HL-60 (cell line): ENCODE measurements at regions not wholly inside any gene's neighbourhood (a gene's known extent, or its start where the extent isn't known, plus 50 kb on each side); places are given as distances from the start of the nearest gene placed in this dataset.

ENCODE experiments used
- DNase-seq, 2 experiments: peaks; one replicate each; pipeline ENCODE4 v3.0.0-alpha.2; 2010 to 2020; ENCODE audit warnings: low read depth in 1 of 2, low spot score in 1 of 2
- H3K27ac ChIP-seq: fragments of 250-450 bp; sonication (Bioruptor Pico); replicated peaks from 2 replicates; pipeline ENCODE4 v1.5.1; 2020; ENCODE audit warnings: mild to moderate bottlenecking, moderate library complexity
- H3K27me3 ChIP-seq: fragments of 250-450 bp; sonication (Bioruptor Pico); 2 replicates; pipeline ENCODE4 v1.5.1; 2021; ENCODE audit warnings: mild to moderate bottlenecking, moderate library complexity; ENCODE audit not compliant: insufficient read depth, poor library complexity, severe bottlenecking
- H3K4me3 ChIP-seq: replicated peaks from 2 replicates; pipeline ENCODE4 v1.5.1; 2011; ENCODE audit warnings: mild to moderate bottlenecking, control low read depth, low read length; ENCODE audit not compliant: insufficient read depth
- POLR2AphosphoS5 ChIP-seq: IDR thresholded peaks from 2 replicates; pipeline ENCODE4 v1.6.1; 2012; ENCODE audit warnings: low read depth
- REST ChIP-seq: IDR thresholded peaks from 2 replicates; pipeline ENCODE4 v1.6.1; 2012; ENCODE audit warnings: low read depth; ENCODE audit not compliant: insufficient replicate concordance
- SPI1 ChIP-seq: IDR thresholded peaks from 2 replicates; pipeline ENCODE4 v1.6.1; 2012; ENCODE audit warnings: low read depth, mild to moderate bottlenecking, borderline replicate concordance

DNA sequence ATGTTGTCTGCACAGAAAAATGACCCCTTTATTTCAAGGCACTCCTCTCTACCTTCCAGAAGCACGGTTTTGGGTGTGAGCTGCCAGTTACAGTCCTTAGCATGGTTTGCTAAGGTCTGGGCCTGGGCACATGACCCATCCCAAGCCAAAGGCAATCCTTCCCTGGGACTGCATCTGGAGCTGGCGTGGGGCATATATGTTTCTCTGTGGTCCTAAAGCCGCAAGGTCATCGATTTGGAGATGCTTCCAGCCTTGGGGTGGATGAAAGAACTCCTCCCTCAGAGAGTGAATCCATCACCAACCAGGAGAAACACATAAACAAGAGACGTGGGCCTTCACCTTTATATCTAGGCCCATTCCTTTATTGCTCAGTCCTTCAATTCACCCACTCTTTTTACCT, 50.1 kb upstream of the IGFBP3 start:
- DNase-seq: no peak
- Histone ChIP-seq H3K27ac (no peak overlapping the region), H3K4me3 (no peak overlapping the region), H3K27me3 (no peaks in the 10 kb centered on the region)
- TF ChIP-seq POLR2AphosphoS5: no peak
- no peak for TF ChIP-seq REST
- no peak for TF ChIP-seq SPI1
